Ovary (tissue), 3 donors: ENCODE measurements at regions not wholly inside any gene's neighbourhood (a gene's known extent, or its start where the extent isn't known, plus 50 kb on each side); places are given as distances from the start of the nearest gene placed in this dataset.

Source experiments
- CTCF ChIP-seq, 3 donors: fragments of 450-650 bp in 2 of 3; fragments of 200-600 bp in 1 of 3; IDR thresholded peaks; one replicate each; pipeline versions ENCODE4 v1.5.1 to v1.8.0; 2016 to 2022; ENCODE audit warnings: antibody characterized with exemption in 3 of 3, mild to moderate bottlenecking in 1 of 3
- EP300 ChIP-seq: sonication (generic); formaldehyde crosslinking; IDR thresholded peaks from one replicate; pipeline ENCODE4 v1.6.1; 2017; ENCODE audit warnings: antibody characterized with exemption
- POLR2A ChIP-seq: fragments of 450-650 bp; IDR thresholded peaks from one replicate; pipeline ENCODE4 v1.6.1; 2017; ENCODE audit warnings: antibody characterized with exemption, mild to moderate bottlenecking, moderate library complexity
- donor health status: DM: no; HTN: no; CAD: no.

- TF ChIP-seq POLR2A (no peak), EP300 (no peak), CTCF (IDR thresholded peaks at IDR 0.05) (no peak)
Observed at GRCh38 chr4:156118507-156119220, 165.0 kb upstream of the CTSO start.
